Astrocyte of the spinal cord (primary cell): ENCODE measurements at regions not wholly inside any gene's neighbourhood (a gene's known extent, or its start where the extent isn't known, plus 50 kb on each side); places are given as distances from the start of the nearest gene placed in this dataset.

Source experiments
- DNase-seq: peaks from one replicate; pipeline ENCODE4 v3.0.0; 2011; ENCODE audit warnings: low read depth, low spot score
- H3K4me3 ChIP-seq: 2 replicates; pipeline ENCODE4 v1.5.1; 2011; ENCODE audit warnings: low read depth, mild to moderate bottlenecking, low read length, moderate library complexity
- CTCF ChIP-seq: IDR thresholded peaks from 2 replicates; pipeline ENCODE4 v1.5.1; 2012; ENCODE audit warnings: low read depth, mild to moderate bottlenecking, low read length, inconsistent platforms
- in situ Hi-C: cut with HindIII; loops from 2 replicates; pipeline ENCODE4 v1.10.0; 2017; ENCODE audit warnings: low sequenced_read_pairs

DNA sequence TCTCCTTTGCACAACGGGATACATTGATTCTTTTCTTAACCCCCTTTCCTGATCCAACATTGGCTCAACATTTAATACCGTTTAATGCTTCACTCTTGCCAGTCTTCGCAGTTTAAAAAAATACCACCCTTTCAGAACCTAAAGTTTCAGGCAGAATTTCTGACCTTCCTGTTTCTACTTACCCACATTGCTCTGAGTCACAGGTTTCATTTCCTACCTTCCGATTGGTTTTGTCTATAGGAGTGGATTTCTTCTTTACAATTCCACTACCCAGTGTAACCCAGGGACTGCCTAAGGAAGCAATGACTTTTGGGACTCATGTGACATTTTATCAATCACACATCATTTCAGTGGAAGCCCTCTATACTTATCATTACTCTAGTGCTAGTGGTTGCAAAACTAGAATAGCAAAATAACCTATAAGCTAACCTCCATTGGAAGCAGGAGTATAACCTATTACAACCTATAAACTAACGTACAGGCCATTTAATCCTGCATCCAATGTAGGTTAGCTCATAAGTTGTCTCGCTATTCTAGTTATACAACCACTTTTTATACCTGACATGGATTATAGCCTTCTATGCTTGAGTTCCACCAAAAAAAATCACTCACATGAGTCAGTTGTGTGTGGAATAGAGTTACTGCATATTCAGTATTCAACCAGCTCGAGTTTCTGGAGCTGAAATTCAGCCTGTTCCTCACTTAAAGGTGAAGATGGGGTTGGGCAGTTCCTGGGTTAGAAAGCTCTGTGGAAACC, 64.9 kb upstream of the KITLG start:
- no peak overlapping the region for H3K4me3 ChIP-seq
- DNase-seq = no peak
- in situ Hi-C loops = no loop called here
- TF ChIP-seq CTCF = no peak

DNA sequence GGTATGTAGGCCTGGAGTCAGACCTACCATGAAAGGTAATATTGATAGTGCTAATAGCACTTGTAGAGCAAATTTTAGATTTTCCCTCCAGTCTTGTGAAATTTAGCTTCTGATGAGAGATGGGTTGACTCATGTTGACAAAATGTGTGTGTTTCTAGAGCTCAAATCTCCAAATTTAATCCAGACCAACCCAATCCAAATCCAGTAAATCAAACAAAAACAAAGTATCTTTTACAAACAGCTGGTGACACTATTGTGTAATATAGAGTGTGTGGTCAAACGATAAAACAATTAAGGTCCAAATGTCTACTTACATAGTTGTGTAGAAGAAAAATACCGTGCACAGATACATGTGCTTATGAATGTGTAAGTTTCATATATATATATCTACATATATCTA, 63.4 kb upstream of the KITLG start:
- H3K4me3 ChIP-seq = no peak overlapping the region
- no peak for DNase-seq
- in situ Hi-C loops = no loop called here
- TF ChIP-seq CTCF = no peak

- no peak for TF ChIP-seq CTCF
- DNase-seq = no peak
- in situ Hi-C loops = no loop called here
- no peak overlapping the region for H3K4me3 ChIP-seq
These were observed 62.6 kb upstream of the KITLG start for GRCh38 chr12:88642675-88643431.

DNA sequence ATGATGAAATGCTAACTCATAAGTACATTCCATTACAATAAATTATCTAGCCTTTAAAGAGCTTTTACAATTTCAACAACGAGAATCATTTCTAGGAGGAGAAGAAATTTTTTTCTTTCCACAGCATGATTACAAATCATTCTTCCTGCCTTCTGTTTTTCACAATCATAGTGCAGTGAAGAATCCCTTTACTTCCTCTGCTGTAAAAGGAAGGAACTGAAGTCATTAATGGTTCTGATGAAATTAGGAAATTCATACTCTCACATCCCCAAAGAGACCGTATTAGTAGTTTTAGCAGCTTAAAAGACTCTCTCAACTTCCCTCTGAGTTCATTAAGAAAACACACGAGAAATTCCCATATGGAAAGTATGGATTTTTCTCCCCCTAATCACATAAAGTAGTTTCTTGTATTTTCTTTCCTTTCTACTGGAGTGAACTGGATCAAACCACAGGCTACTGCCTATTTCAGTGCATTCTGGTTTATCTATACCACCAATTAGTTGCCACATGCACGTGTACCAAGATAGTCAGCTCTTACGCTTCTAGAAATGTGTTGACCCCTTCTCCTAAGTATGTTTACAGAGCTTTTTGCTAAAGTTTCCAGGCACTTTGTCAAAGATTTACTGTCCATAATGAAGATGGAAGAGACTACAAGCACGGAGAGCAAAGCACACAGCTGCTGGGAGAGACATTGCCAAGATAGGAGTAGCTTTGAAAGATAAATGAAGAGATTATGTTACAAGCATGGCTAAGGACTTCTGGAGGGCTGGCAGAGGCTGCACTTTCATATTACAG, 58.9 kb upstream of the KITLG start:
- H3K4me3 ChIP-seq = no peak overlapping the region
- no peak for TF ChIP-seq CTCF
- in situ Hi-C loops = no loop called here
- peak; percentile 31 for DNase-seq

- in situ Hi-C loops = no loop called here
- no peak overlapping the region for H3K4me3 ChIP-seq
- no peak for DNase-seq
- TF ChIP-seq CTCF = no peak
These were observed 58.1 kb upstream of the KITLG start for GRCh38 chr12:88638388-88638787.

DNA sequence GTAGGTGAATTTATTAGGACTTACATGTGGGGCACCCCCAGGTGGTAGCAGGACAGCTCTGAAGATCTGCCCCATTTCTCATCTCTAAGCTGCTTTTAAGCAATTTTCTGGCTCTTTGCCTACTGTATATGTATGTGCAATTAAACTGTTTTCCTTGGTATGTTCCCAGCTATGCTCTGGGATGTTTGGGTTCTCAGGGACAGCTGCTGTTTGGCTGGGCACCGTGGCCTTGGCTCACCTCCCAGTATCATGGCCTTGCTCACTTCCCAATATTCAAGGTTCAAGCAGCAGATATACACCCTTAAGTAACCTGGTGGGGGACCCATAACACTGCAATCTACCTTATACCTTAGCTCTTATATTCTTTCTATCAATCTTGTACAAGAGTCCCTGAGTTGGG, 53.7 kb upstream of the KITLG start:
- in situ Hi-C loops = no loop called here
- DNase-seq = no peak

More for the DNA sequence above, 53.7 kb upstream of the KITLG start:
- no peak for TF ChIP-seq CTCF
- no peak overlapping the region for H3K4me3 ChIP-seq
